T-helper 2 cell treated with Interferon-gamma antibody and Interleukin-4, amounts not matched to agents 100 ng/mL and 5 ng/mL, for 36 hours (primary cell): ENCODE measurements at regions not wholly inside any gene's neighbourhood (a gene's known extent, or its start where the extent isn't known, plus 50 kb on each side); places are given as distances from the start of the nearest gene placed in this dataset.
"Not testable (repeated sequence)": the region's sequence is repeated elsewhere in the genome, so short reads cannot be mapped to it uniquely, and the experiment has no call there.

Experiments used
- intact Hi-C: fragments of 100-400 bp; cut with micrococcal nuclease; formaldehyde crosslinking; loops from one replicate; pipeline ENCODE4 v1.15.1; 2023

DNA sequence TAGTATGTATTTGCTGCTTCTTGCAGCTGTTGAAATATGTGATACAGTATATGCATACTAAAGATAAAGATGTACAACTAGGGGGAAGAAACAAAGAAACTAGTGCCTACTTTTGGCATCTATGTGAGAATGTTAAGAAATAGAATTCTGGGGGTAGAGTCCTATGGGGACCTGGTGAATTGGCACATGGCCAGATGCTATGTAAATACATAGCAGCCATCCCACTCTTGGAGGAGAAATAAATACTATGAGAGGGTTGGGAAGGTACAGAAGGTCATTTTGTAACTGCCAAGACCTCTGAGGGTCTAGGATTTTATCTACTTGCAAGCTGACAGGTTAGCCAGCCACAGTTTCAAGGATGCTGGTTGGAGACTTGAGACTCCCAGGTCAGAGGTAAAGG is 298.3 kb upstream of the TBL1XR1 start:
- intact Hi-C loops: no loop called here

DNA sequence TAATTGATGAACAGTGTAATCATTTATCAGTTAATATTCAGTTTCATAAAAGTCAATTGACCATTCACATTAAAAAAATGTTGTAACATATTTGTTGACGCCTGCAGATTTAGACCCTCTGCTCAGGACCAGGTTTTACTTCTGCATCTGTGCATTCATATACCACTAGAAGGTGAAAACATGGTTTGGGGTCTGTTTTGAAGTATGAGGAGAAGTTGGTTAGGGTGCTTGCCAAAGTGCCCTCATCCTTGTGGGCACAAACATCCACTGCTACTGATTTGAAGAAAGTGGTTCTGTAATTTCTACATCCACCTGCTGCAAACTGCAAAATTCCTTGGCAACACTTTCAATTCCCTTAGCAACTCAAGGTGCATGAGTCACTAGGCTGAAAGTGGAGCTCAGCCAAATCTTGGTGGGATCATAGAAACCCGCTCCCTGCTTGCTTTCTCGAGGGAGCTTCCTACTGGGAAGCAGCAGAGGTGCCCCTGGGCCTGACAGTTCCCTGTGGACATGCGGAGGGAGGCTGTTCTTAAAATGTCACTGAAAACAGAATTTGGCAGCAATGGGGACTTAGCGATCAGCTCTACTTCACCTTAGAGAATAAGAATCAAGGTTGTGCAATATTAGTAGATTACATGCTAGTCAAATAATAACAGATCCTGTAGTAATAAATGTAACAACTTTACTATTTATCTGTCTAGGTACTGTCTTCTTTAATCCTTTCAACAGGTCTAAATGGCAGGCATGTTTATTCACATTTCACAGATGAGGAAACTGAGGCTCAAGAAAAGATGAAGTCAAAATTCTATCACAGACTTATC is 301.0 kb upstream of the TBL1XR1 start:
- intact Hi-C loops: no loop called here

DNA sequence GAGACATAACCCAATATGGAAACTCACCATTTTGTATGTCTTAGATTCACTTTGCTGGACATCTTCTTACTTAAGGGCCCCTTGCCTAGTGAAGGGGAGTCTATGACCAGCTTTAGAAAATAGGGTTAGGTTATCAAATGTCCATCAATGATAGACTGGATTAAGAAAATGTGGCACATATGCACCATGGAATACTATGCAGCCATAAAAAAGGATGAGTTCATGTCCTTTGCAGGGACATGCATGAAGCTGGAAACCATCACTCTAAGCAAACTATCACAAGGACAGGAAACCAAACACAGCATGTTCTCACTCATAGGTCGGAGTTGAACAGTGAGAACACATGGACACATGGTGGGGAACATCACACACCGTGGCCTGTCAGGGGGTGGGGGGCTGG is 301.8 kb upstream of the TBL1XR1 start:
- intact Hi-C loops: not testable (repeated sequence)

DNA sequence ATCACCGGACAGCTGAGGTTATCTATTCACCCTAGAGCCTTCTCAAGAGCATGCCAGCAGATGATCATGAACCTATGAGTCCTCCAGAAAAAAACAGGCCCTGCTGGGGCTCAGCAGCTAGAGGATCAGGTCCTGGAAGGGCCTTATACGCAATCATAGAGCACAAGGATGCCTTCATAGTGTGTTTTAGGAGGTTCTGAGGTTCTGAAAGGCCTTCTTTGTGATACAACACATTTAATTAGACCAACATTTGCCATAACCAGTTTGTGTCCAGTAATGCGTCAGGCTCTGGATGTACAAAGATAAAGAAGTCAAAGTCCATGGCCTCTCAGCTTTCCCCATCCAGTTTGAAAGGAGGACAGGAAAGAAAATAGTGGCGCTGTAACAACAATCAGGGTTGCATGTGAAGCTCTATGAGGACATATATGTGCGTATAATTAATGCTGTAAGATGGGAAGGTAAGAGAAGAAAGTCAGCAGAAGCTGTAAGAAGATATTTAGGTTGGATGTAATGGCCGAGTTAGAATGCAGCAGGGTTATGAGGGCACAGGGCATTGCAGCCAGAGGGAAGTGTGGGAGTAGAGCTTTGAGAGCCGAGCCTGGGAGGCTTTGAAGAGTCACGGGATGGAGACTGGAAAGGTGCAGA is 302.6 kb upstream of the TBL1XR1 start:
- intact Hi-C loops: no loop called here

GRCh38 chr3:177510693-177511216 is 313.5 kb upstream of the TBL1XR1 start:
- intact Hi-C loops: no loop called here

DNA sequence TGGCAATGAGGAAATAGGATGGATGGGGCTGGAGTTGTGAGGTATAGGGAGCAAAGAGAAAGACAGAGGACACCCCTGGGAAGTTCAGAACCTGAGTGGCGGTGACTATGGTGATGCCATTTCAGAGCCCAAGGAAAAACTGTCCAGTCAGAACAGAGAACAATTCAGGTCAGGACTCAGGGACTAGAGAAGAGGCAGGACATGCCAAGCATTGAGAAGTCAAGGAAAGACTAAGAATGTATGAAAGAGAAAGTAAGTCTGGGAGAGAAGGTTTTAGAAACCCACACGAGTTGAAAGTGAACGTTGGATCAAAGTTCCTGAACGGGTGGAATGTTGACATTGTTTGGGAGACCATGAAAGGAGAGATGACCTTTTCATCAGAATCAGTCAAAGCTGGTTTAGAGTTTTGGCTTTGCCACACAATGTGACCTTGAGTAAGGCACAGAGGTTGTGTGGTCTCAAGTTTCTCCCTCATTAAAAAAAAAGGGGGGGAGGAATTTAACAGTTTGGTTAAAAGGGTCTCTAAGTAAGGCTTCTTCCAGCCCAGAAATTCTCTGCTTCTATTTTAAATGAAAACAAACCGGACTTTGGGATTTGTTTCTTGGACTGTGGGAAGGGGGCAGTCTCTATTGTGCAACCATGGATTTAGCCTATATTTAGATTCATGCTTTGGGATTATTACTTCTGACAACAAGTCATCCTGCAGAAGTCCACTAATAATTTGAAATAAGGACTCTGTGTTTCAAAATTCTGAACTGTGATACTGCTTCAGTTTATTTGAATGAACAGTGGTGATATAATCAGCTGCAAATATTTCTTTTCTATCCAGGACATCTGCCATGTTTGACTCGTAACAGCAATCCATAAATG is 315.9 kb upstream of the TBL1XR1 start:
- intact Hi-C loops: no loop called here

DNA sequence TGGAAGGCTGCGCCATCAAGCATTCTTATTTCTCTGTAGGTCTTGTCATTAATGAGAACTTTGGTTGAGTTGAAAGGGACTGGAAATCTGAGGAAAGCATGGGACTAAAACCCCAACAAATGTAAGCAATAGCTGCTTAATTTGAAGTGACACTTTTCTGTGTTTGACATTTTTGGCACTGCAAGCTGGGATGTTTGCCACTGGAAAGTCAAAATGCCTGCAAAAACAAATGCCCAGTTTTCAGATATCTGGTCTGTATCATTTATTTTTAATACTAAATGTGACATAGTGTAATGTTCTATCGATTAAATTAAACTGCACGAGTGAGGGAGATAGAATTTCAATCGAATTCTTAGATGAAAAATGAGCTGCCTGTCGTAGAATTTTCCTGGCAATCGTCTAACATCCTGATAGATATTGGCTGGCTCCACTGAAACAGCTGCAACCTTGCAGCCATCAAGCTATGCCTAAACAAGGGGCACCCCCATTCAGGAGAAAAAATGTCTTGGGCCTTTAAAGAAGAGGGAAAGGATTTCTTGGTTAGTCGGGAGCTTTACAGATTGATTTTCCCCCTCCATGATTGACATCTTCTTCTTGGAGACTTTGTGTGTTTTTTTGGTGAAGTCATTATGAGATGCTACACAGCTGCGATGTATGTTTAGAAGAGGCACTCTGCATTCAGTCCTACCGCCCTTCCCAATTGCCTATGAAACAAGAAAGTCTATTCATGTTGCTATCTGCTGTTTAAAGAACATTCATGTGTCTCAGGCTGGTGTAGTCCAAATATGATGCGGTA is 316.7 kb upstream of the TBL1XR1 start:
- intact Hi-C loops: no loop called here

- intact Hi-C loops: no loop called here
These were observed 317.6 kb upstream of the TBL1XR1 start for GRCh38 chr3:177514611-177515499.

GRCh38 chr3:177515786-177516157 is 318.5 kb upstream of the TBL1XR1 start:
- intact Hi-C loops: no loop called here

DNA sequence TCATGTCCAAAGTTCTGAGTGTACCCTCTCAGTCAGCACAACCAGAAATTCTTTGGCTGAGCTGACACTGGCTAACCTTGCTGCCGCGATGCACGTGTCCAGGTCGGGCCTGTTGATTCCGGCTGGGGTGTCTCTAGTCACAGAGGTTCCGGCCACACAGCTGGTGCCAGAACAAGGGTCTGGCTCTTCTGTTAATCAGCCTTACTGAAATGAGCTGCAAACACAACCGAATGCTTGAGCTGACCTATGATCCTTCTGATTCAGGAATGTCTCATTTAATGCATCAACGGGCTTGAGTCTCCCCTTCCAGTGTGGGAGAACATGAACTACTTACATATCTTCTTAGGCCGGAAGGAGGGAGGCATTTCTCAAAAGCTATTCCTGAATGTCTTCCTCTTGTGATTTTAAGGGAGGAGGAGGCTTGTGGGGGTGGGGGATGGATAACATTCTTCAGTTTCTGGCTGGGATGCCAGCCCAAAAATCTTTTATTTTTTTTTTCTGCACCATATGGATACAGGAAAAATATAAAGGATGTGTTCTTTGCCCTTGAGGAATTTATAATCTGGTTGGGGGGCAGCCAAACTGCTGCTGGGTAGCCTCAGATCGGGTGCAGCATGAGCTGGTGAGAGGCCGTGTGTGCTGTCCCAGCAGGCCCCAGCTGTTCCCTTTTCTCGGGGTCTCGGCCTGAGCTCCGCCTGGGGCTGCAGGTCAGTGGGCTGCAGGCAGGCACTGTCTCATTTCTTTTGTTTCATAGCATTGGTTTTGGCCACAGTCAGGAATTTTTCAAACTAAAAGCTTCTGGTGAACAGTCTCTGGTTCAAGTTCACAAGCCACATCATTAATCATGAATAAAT is 319.1 kb upstream of the TBL1XR1 start:
- intact Hi-C loops: no loop called here

DNA sequence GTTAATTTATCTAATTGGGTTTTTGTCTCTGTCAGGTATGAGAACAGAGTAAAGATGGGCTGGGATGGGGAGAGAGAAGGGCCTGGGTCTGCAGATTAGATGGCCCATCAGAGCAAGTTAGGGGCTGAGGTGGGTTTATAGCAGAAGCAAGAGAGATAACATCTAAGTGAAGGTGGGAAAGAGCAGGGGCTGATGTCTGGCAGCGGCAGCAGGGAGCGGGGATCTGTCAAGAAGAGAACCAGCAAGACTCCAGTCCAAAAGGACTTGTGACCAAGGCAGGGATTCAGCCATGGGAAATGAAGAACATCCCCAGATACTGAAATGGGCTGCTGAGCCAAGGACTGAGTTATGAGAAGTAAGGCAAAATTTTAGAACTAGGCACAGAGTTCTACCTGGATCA is 320.6 kb upstream of the TBL1XR1 start:
- intact Hi-C loops: no loop called here

- intact Hi-C loops: no loop called here
These were observed 322.3 kb upstream of the TBL1XR1 start for GRCh38 chr3:177519588-177519987.

- intact Hi-C loops: no loop called here
These were observed 324.0 kb upstream of the TBL1XR1 start for GRCh38 chr3:177521305-177521704.

DNA sequence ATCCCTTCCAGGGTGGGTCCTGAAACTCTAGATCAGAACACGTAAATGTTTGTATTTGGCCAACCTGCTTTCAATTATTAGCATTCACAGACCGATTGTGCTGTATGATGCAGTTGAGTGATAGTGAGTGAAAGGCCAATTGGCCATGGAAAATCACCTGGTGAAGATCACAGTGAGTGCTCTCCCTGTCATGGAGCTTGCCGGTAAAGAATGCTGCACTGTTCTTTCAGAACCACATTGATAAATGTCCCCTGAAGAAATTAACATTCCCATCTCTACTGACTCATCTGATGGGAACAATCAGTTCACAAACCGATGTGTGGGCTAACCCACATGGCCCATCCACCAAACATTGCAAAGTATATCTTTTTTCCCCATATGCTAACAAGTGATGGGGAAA is 324.8 kb upstream of the TBL1XR1 start:
- intact Hi-C loops: no loop called here

- intact Hi-C loops: no loop called here
These were observed 325.9 kb upstream of the TBL1XR1 start for GRCh38 chr3:177523067-177523675.

GRCh38 chr3:177523872-177524438 is 326.7 kb upstream of the TBL1XR1 start:
- intact Hi-C loops: no loop called here

DNA sequence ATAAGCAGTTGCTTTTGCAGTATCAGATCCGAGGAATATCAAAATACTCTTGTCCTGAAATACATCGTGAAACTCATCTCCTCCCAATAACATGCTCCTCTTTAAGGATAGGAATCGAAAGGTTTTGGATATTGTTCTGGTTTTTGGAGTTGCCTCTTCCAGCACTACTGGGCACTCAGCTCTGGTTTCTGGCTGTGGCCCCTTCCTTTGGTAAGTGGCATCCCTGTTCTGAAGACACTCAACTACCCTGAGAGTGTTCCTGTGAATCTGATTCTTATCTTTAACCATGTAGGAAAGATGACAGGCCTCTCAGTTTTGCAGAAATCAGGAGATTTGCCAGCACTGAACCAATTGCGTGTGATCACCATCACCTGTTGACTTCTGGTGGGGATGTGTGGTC is 327.5 kb upstream of the TBL1XR1 start:
- intact Hi-C loops: no loop called here

DNA sequence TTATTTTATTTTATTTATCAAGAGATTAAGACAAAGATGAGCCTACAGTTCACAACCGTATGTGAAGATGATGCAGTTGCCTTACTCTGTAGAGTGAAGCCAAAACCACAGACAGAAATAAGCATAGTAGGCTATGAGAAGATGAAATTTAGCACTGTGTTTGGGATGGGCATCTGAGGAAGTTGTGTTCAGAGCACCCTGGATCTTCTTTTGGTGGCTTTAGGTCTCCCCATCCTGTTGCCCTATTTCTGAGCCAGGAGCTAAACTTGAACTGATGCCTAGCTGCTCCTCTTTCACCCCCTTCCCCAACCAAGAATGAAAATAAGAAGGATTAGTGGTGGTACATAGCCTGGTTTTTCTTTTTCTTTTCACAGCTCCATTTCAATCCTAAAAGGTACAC is 328.1 kb upstream of the TBL1XR1 start:
- intact Hi-C loops: no loop called here
